ENCODE measurements at regions not wholly inside any gene's neighbourhood (a gene's known extent, or its start where the extent isn't known, plus 50 kb on each side); places are given as distances from the start of the nearest gene placed in this dataset.

DNA sequence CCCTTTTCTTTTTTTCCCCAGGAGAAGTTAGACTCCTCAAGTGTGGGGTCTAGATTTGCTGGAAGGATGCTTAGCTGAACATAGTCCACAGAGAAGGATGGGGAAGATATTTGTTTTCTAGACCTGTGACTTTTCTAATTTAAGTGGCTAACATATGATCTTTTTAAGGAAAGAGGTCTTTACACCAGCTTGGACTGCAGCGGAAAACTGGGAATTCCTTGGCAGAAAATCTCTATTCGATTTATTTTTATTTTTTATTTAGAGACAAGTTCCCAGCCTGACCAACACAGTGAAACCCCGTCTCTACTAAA, 148.4 kb downstream of the MYCN start:
- POLR2A ChIA-PET: no interaction called here
- H3K9me3 ChIP-seq (ENCODE audit: control insufficient read depth, insufficient read depth, low read depth, low read length): no peaks in the 10 kb centered on the region
- CTCF ChIA-PET: interaction anchor here (0.7 kb wide), 1 partner anchor 117 kb away, joined by 4 read pairs; no protein-coding TSS in a partner anchor
- no peak overlapping the region for H3K4me3 ChIP-seq (ENCODE audit: low read depth, low read length)
- TF ChIP-seq, protein P1, sequence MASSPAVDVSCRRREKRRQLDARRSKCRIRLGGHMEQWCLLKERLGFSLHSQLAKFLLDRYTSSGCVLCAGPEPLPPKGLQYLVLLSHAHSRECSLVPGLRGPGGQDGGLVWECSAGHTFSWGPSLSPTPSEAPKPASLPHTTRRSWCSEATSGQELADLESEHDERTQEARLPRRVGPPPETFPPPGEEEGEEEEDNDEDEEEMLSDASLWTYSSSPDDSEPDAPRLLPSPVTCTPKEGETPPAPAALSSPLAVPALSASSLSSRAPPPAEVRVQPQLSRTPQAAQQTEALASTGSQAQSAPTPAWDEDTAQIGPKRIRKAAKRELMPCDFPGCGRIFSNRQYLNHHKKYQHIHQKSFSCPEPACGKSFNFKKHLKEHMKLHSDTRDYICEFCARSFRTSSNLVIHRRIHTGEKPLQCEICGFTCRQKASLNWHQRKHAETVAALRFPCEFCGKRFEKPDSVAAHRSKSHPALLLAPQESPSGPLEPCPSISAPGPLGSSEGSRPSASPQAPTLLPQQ (tag by site-specific recombination; IDR thresholded peaks at IDR 0.05): no peak
- no peak for TF ChIP-seq ZBTB6 (tag by site-specific recombination; IDR thresholded peaks at IDR 0.05)
- TF ChIP-seq ZNF132 (tag by site-specific recombination; IDR thresholded peaks at IDR 0.05; ENCODE audit: borderline replicate concordance): no peak
- TF ChIP-seq ZNF510 (tag by site-specific recombination; IDR thresholded peaks at IDR 0.05; ENCODE audit: insufficient replicate concordance): no peak
- no peak for TF ChIP-seq ZFP3 (tag by site-specific recombination; IDR thresholded peaks at IDR 0.05; ENCODE audit: low read depth)
- no peak for TF ChIP-seq ZNF223 (tag by site-specific recombination; IDR thresholded peaks at IDR 0.05)
- TF ChIP-seq ZNF280D (tag by site-specific recombination; IDR thresholded peaks at IDR 0.05): no peak
- no peak for TF ChIP-seq ZNF48 (tag by site-specific recombination; IDR thresholded peaks at IDR 0.05)
- no peak for TF ChIP-seq ZNF580 (tag by site-specific recombination; IDR thresholded peaks at IDR 0.05)
- no peak for TF ChIP-seq ZNF623 (tag by site-specific recombination; IDR thresholded peaks at IDR 0.05)
- no peak for TF ChIP-seq ZNF133 (tag by site-specific recombination; IDR thresholded peaks at IDR 0.05)
- no peak for TF ChIP-seq ZFP41 (tag by site-specific recombination; IDR thresholded peaks at IDR 0.05; ENCODE audit: borderline replicate concordance)
- H3K27ac ChIP-seq (ENCODE audit: extremely low read depth, low read depth, low read length): no peak overlapping the region
- no peaks in the 10 kb centered on the region for H3K4me1 ChIP-seq (ENCODE audit: control insufficient read depth, insufficient read depth, low read length)
- no peaks in the 10 kb centered on the region for H3K36me3 ChIP-seq (ENCODE audit: control insufficient read depth in 2 of 2, insufficient read depth in 1 of 2, low read length in 2 of 2)

- H3K9me3 ChIP-seq (ENCODE audit: control insufficient read depth, insufficient read depth, low read depth, low read length): no peaks in the 10 kb centered on the region
- CTCF ChIA-PET: interaction anchor here (0.7 kb wide), 1 partner anchor 116 kb away, joined by 4 read pairs; no protein-coding TSS in a partner anchor
- POLR2A ChIA-PET: no interaction called here
- H3K4me1 ChIP-seq (ENCODE audit: control insufficient read depth, insufficient read depth, low read length): no peaks in the 10 kb centered on the region
- no peak overlapping the region for H3K27ac ChIP-seq (ENCODE audit: extremely low read depth, low read depth, low read length)
- H3K4me3 ChIP-seq (ENCODE audit: low read depth, low read length): no peak overlapping the region
- no peaks in the 10 kb centered on the region for H3K36me3 ChIP-seq (ENCODE audit: control insufficient read depth in 2 of 2, insufficient read depth in 1 of 2, low read length in 2 of 2)
- no peak for TF ChIP-seq ZNF311 (tag by site-specific recombination; IDR thresholded peaks at IDR 0.05; ENCODE audit: borderline replicate concordance)
- no peak for TF ChIP-seq CTCF (tag by site-specific recombination; IDR thresholded peaks at IDR 0.05)
- no peak for TF ChIP-seq ZNF707 (tag by site-specific recombination; IDR thresholded peaks at IDR 0.05)
- no peak for TF ChIP-seq REPIN1 (tag by site-specific recombination; IDR thresholded peaks at IDR 0.05; ENCODE audit: low read depth)
- no peak for TF ChIP-seq ZNF426 (tag by site-specific recombination; IDR thresholded peaks at IDR 0.05)
- no peak for TF ChIP-seq ZBTB17 (tag by site-specific recombination; IDR thresholded peaks at IDR 0.05)
- TF ChIP-seq ZNF274 (IDR thresholded peaks at IDR 0.05; ENCODE audit: low read length): no peak
- TF ChIP-seq ZNF274 (tag by site-specific recombination; IDR thresholded peaks at IDR 0.05; ENCODE audit: borderline replicate concordance): no peak
- TF ChIP-seq ZNF391 (tag by site-specific recombination; IDR thresholded peaks at IDR 0.05; ENCODE audit: borderline replicate concordance, low read depth): no peak
- TF ChIP-seq SP3 (tag by site-specific recombination; IDR thresholded peaks at IDR 0.05): no peak
- no peak for TF ChIP-seq ZNF280D (tag by site-specific recombination; IDR thresholded peaks at IDR 0.05)
- no peak for TF ChIP-seq YY2 (tag by site-specific recombination; IDR thresholded peaks at IDR 0.05)
- no peak for TF ChIP-seq ZNF10 (tag by site-specific recombination; IDR thresholded peaks at IDR 0.05)
Measured at GRCh38 chr2:16088035-16088801, 147.9 kb downstream of the MYCN start.
